GM21619 (cell line): ENCODE measurements at regions not wholly inside any gene's neighbourhood (a gene's known extent, or its start where the extent isn't known, plus 50 kb on each side); places are given as distances from the start of the nearest gene placed in this dataset.

Source experiments
- ATAC-seq: cut with Tn5 transposase; IDR thresholded peaks from one replicate; pipeline ENCODE4 v1.9.1; 2021; ENCODE audit not compliant: unreplicated experiment

- no peak for ATAC-seq
Measured at GRCh38 chr5:18098691-18099090, 464.4 kb downstream of the TAF11L14 start.

GRCh38 chr5:18099261-18099660 is 465.0 kb downstream of the TAF11L14 start:
- no peak for ATAC-seq

- no peak for ATAC-seq
Measured at GRCh38 chr5:18101532-18101931, 467.3 kb downstream of the TAF11L14 start.

- ATAC-seq, result no peak
Measured at GRCh38 chr5:18102733-18103132, 468.5 kb downstream of the TAF11L14 start.

- ATAC-seq, result no peak
Measured at GRCh38 chr5:18105449-18105848, 471.2 kb downstream of the TAF11L14 start.

- no peak for ATAC-seq
Measured at GRCh38 chr5:18111906-18112465, 477.7 kb downstream of the TAF11L14 start.

- no peak for ATAC-seq
Measured at GRCh38 chr5:18113721-18114120, 479.5 kb downstream of the TAF11L14 start.

GRCh38 chr5:18114151-18114757 is 480.0 kb downstream of the TAF11L14 start:
- no peak for ATAC-seq

GRCh38 chr5:18117968-18118367 is 483.7 kb downstream of the TAF11L14 start:
- no peak for ATAC-seq

GRCh38 chr5:18119156-18119785 is 485.0 kb downstream of the TAF11L14 start:
- ATAC-seq, result no peak

- ATAC-seq, result no peak
Measured at GRCh38 chr5:18141222-18141621, 507.0 kb downstream of the TAF11L14 start.

- no peak for ATAC-seq
Measured at GRCh38 chr5:18142831-18143230, 508.6 kb downstream of the TAF11L14 start.

- ATAC-seq, result no peak
Measured at GRCh38 chr5:18152671-18153070, 518.4 kb downstream of the TAF11L14 start.

- ATAC-seq, result no peak
Measured at GRCh38 chr5:18158166-18158565, 523.9 kb downstream of the TAF11L14 start.

GRCh38 chr5:18159331-18159730 is 525.1 kb downstream of the TAF11L14 start:
- ATAC-seq, result no peak

GRCh38 chr5:18171684-18172083 is 537.4 kb downstream of the TAF11L14 start:
- ATAC-seq, result no peak

- no peak for ATAC-seq
Measured at GRCh38 chr5:18179579-18179978, 545.3 kb downstream of the TAF11L14 start.

GRCh38 chr5:18181575-18181974 is 547.3 kb downstream of the TAF11L14 start:
- ATAC-seq, result no peak

- no peak for ATAC-seq
Measured at GRCh38 chr5:18195910-18196309, 561.6 kb downstream of the TAF11L14 start.

GRCh38 chr5:18197734-18198133 is 563.5 kb downstream of the TAF11L14 start:
- no peak for ATAC-seq

GRCh38 chr5:18202164-18202563 is 567.9 kb downstream of the TAF11L14 start:
- no peak for ATAC-seq

- ATAC-seq, result no peak
Measured at GRCh38 chr5:18203296-18203695, 569.0 kb downstream of the TAF11L14 start.

- no peak for ATAC-seq
Measured at GRCh38 chr5:18213666-18214065, 579.4 kb downstream of the TAF11L14 start.
